ENCODE measurements at regions not wholly inside any gene's neighbourhood (a gene's known extent, or its start where the extent isn't known, plus 50 kb on each side); places are given as distances from the start of the nearest gene placed in this dataset.

GRCh38 chr18:54433368-54433767 lies 75.7 kb downstream of the C18orf54 start:
- no peaks in the 10 kb centered on the region for H3K4me1 ChIP-seq (replicated peaks in 1 of 2)
- H3K4me3 ChIP-seq = no peak overlapping the region
- H3K9me3 ChIP-seq (replicated peaks in 1 of 3) = no peaks in the 10 kb centered on the region
- no peak for DNase-seq
- TF ChIP-seq CTCF (IDR thresholded peaks at IDR 0.05) (no peak), POLR2A (IDR thresholded peaks at IDR 0.05) (no peak)
- intact Hi-C loops (cut with DNase I) = no loop called here
- no peak overlapping the region for H3K27ac ChIP-seq
- no peaks in the 10 kb centered on the region for H3K27me3 ChIP-seq
- 50 to 79% (median 57%) methylated on average over 5 of the region's 5 CpGs for WGBS, 4 donors
- H3K36me3 ChIP-seq (replicated peaks in 1 of 2) = no peaks in the 10 kb centered on the region

- WGBS, 4 donors = 46 to 80% (median 68%) methylated on average over 1 of the region's 1 CpG
- no peak overlapping the region for H3K4me3 ChIP-seq
- H3K27ac ChIP-seq = no peak overlapping the region
- H3K27me3 ChIP-seq = no peaks in the 10 kb centered on the region
- no peaks in the 10 kb centered on the region for H3K36me3 ChIP-seq (replicated peaks in 1 of 2)
- DNase-seq = no peak
- H3K4me1 ChIP-seq (replicated peaks in 1 of 2) = no peaks in the 10 kb centered on the region
- TF ChIP-seq POLR2A (IDR thresholded peaks at IDR 0.05) = no peak
- TF ChIP-seq CTCF (IDR thresholded peaks at IDR 0.05) = no peak
- no peaks in the 10 kb centered on the region for H3K9me3 ChIP-seq (replicated peaks in 1 of 3)
- intact Hi-C loops (cut with DNase I) = no loop called here
Measured at GRCh38 chr18:54433857-54434256, 76.2 kb downstream of the C18orf54 start.

- WGBS, 4 donors = 15 to 41% (median 32%) methylated on average over 1 of the region's 1 CpG
- TF ChIP-seq POLR2A (IDR thresholded peaks at IDR 0.05) (no peak), CTCF (IDR thresholded peaks at IDR 0.05) (no peak)
- Histone ChIP-seq H3K27ac (no peak overlapping the region), H3K27me3 (no peaks in the 10 kb centered on the region), H3K9me3 (replicated peaks in 1 of 3) (no peaks in the 10 kb centered on the region), H3K36me3 (replicated peaks in 1 of 2) (no peaks in the 10 kb centered on the region), H3K4me1 (replicated peaks in 1 of 2) (no peaks in the 10 kb centered on the region), H3K4me3 (no peak overlapping the region)
- intact Hi-C loops (cut with DNase I) = no loop called here
- no peak for DNase-seq
Measured at GRCh38 chr18:54434453-54434852, 76.7 kb downstream of the C18orf54 start.

- TF ChIP-seq CTCF (IDR thresholded peaks at IDR 0.05) (no peak), POLR2A (IDR thresholded peaks at IDR 0.05) (no peak)
- Histone ChIP-seq H3K36me3 (replicated peaks in 1 of 2) (no peaks in the 10 kb centered on the region), H3K4me3 (no peak overlapping the region), H3K27me3 (no peaks in the 10 kb centered on the region), H3K27ac (no peak overlapping the region), H3K9me3 (replicated peaks in 1 of 3) (no peaks in the 10 kb centered on the region), H3K4me1 (replicated peaks in 1 of 2) (no peaks in the 10 kb centered on the region)
- 55 to 71% (median 65%) methylated on average over 5 of the region's 5 CpGs for WGBS, 4 donors
- intact Hi-C loops (cut with DNase I) = no loop called here
- DNase-seq = no peak
Measured at GRCh38 chr18:54436501-54436900, 78.8 kb downstream of the C18orf54 start.
